ENCODE measurements at regions not wholly inside any gene's neighbourhood (a gene's known extent, or its start where the extent isn't known, plus 50 kb on each side); places are given as distances from the start of the nearest gene placed in this dataset.

DNA sequence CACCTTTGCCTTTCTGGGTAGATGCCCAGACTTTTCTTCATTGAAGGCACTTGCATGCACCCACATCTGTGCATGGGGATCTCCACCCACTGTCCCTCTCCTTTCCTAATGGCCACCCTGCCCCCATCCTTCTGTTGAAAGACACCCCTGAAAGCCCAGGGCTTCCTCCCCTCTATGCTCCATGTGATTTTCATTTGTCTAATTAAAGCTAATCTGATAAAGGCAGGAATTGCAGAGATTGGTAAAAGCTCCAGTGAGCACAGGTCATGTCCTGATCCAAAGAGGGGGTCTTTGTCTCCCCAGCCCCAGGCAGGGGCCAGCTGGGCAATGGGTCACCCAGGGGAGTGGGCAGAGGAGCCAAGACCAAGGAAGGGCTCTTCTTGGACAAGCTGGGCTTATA, 107.6 kb upstream of the CD82 start:
- intact Hi-C loops (cut with micrococcal nuclease; ENCODE audit: unreplicated experiment): no loop called here
- H3K79me2 ChIP-seq (ENCODE audit: control insufficient read depth, insufficient read depth, low read length): no peaks in the 10 kb centered on the region

More for the DNA sequence above, 107.6 kb upstream of the CD82 start:
- BruUV-seq (replicated peaks): no TSS peak
- in situ Hi-C loops (cut with MboI): no loop called here
- no peaks in the 10 kb centered on the region; the same call in 1 of the 2 replicates for H4K20me1 ChIP-seq (ENCODE audit: control insufficient read depth, insufficient read depth)
- POLR2A ChIA-PET: no interaction called here
- H3K9ac ChIP-seq (ENCODE audit: control insufficient read depth, insufficient read depth, low read length): no peak overlapping the region
- H3K4me3 ChIP-seq: no peak overlapping the region
- TF ChIP-seq, protein P1, sequence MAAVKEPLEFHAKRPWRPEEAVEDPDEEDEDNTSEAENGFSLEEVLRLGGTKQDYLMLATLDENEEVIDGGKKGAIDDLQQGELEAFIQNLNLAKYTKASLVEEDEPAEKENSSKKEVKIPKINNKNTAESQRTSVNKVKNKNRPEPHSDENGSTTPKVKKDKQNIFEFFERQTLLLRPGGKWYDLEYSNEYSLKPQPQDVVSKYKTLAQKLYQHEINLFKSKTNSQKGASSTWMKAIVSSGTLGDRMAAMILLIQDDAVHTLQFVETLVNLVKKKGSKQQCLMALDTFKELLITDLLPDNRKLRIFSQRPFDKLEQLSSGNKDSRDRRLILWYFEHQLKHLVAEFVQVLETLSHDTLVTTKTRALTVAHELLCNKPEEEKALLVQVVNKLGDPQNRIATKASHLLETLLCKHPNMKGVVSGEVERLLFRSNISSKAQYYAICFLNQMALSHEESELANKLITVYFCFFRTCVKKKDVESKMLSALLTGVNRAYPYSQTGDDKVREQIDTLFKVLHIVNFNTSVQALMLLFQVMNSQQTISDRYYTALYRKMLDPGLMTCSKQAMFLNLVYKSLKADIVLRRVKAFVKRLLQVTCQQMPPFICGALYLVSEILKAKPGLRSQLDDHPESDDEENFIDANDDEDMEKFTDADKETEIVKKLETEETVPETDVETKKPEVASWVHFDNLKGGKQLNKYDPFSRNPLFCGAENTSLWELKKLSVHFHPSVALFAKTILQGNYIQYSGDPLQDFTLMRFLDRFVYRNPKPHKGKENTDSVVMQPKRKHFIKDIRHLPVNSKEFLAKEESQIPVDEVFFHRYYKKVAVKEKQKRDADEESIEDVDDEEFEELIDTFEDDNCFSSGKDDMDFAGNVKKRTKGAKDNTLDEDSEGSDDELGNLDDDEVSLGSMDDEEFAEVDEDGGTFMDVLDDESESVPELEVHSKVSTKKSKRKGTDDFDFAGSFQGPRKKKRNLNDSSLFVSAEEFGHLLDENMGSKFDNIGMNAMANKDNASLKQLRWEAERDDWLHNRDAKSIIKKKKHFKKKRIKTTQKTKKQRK (IDR thresholded peaks at IDR 0.05; ENCODE audit: low read depth, low read length): no peak
- TF ChIP-seq CREB1 (IDR thresholded peaks at IDR 0.05; ENCODE audit: low read depth) (no peak), ZZZ3 (IDR thresholded peaks at IDR 0.05; ENCODE audit: control insufficient read depth, insufficient read length, low read depth) (no peak), IKZF1 (conservative IDR thresholded peaks at IDR 0.05) (no peak), MEF2A (IDR thresholded peaks at IDR 0.05; ENCODE audit: insufficient read depth, low read depth, low read length) (no peak), DPF2 (IDR thresholded peaks at IDR 0.05) (no peak)
- TF ChIP-seq, protein P2, sequence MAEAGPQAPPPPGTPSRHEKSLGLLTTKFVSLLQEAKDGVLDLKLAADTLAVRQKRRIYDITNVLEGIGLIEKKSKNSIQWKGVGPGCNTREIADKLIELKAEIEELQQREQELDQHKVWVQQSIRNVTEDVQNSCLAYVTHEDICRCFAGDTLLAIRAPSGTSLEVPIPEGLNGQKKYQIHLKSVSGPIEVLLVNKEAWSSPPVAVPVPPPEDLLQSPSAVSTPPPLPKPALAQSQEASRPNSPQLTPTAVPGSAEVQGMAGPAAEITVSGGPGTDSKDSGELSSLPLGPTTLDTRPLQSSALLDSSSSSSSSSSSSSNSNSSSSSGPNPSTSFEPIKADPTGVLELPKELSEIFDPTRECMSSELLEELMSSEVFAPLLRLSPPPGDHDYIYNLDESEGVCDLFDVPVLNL (IDR thresholded peaks at IDR 0.05; ENCODE audit: low read depth, low read length): no peak
- TF ChIP-seq, protein P3, sequence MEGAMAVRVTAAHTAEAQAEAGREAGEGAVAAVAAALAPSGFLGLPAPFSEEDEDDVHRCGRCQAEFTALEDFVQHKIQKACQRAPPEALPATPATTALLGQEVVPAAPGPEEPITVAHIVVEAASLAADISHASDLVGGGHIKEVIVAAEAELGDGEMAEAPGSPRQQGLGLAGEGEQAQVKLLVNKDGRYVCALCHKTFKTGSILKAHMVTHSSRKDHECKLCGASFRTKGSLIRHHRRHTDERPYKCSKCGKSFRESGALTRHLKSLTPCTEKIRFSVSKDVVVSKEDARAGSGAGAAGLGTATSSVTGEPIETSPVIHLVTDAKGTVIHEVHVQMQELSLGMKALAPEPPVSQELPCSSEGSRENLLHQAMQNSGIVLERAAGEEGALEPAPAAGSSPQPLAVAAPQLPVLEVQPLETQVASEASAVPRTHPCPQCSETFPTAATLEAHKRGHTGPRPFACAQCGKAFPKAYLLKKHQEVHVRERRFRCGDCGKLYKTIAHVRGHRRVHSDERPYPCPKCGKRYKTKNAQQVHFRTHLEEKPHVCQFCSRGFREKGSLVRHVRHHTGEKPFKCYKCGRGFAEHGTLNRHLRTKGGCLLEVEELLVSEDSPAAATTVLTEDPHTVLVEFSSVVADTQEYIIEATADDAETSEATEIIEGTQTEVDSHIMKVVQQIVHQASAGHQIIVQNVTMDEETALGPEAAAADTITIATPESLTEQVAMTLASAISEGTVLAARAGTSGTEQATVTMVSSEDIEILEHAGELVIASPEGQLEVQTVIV (IDR thresholded peaks at IDR 0.05; ENCODE audit: borderline replicate concordance, partially characterized antibody): no peak
- TF ChIP-seq, protein P4, sequence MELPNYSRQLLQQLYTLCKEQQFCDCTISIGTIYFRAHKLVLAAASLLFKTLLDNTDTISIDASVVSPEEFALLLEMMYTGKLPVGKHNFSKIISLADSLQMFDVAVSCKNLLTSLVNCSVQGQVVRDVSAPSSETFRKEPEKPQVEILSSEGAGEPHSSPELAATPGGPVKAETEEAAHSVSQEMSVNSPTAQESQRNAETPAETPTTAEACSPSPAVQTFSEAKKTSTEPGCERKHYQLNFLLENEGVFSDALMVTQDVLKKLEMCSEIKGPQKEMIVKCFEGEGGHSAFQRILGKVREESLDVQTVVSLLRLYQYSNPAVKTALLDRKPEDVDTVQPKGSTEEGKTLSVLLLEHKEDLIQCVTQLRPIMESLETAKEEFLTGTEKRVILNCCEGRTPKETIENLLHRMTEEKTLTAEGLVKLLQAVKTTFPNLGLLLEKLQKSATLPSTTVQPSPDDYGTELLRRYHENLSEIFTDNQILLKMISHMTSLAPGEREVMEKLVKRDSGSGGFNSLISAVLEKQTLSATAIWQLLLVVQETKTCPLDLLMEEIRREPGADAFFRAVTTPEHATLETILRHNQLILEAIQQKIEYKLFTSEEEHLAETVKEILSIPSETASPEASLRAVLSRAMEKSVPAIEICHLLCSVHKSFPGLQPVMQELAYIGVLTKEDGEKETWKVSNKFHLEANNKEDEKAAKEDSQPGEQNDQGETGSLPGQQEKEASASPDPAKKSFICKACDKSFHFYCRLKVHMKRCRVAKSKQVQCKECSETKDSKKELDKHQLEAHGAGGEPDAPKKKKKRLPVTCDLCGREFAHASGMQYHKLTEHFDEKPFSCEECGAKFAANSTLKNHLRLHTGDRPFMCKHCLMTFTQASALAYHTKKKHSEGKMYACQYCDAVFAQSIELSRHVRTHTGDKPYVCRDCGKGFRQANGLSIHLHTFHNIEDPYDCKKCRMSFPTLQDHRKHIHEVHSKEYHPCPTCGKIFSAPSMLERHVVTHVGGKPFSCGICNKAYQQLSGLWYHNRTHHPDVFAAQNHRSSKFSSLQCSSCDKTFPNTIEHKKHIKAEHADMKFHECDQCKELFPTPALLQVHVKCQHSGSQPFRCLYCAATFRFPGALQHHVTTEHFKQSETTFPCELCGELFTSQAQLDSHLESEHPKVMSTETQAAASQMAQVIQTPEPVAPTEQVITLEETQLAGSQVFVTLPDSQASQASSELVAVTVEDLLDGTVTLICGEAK (IDR thresholded peaks at IDR 0.05; ENCODE audit: borderline replicate concordance): no peak
- TF ChIP-seq, protein P5, sequence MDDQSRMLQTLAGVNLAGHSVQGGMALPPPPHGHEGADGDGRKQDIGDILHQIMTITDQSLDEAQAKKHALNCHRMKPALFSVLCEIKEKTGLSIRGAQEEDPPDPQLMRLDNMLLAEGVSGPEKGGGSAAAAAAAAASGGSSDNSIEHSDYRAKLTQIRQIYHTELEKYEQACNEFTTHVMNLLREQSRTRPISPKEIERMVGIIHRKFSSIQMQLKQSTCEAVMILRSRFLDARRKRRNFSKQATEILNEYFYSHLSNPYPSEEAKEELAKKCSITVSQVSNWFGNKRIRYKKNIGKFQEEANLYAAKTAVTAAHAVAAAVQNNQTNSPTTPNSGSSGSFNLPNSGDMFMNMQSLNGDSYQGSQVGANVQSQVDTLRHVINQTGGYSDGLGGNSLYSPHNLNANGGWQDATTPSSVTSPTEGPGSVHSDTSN (IDR thresholded peaks at IDR 0.05; ENCODE audit: insufficient replicate concordance, low read depth, low read length): no peak
- H3K4me2 ChIP-seq (ENCODE audit: control insufficient read depth, insufficient read depth): no peak overlapping the region
- no peaks in the 10 kb centered on the region; a peak in 1 of 4 replicates for H3K27me3 ChIP-seq (replicated peaks in 1 of 2; ENCODE audit: control insufficient read depth in 2 of 2, insufficient read depth in 2 of 2, low read length in 1 of 2)
- RAD21 ChIA-PET (ENCODE audit: unreplicated experiment): no interaction called here
- DNase-seq (ENCODE audit: low read depth, low spot score): no peak
- no peak for FAIRE-seq
- SMC1A ChIA-PET (ENCODE audit: uncharacterized antibody, unreplicated experiment): no interaction called here
- no peaks in the 10 kb centered on the region for H3K4me1 ChIP-seq (ENCODE audit: control insufficient read depth, insufficient read depth, low read length)
- H2AFZ ChIP-seq (ENCODE audit: control insufficient read depth, low read depth, low read length): no peak overlapping the region
- no peak overlapping the region for H3K27ac ChIP-seq (ENCODE audit: control insufficient read depth, insufficient read depth)
- no peaks in the 10 kb centered on the region for H3K9me3 ChIP-seq (replicated peaks; ENCODE audit: control insufficient read depth, insufficient read depth, low read length)
- no peaks in the 10 kb centered on the region for H3K36me3 ChIP-seq (ENCODE audit: control insufficient read depth in 2 of 2, insufficient read depth in 2 of 2, low read length in 1 of 2)
- ATAC-seq: no peak
- CTCF ChIA-PET: no interaction called here

Data from GM12878 (cell line).